AG08396 (cell line): ENCODE measurements at regions not wholly inside any gene's neighbourhood (a gene's known extent, or its start where the extent isn't known, plus 50 kb on each side); places are given as distances from the start of the nearest gene placed in this dataset.
"Not testable (repeated sequence)": the region's sequence is repeated elsewhere in the genome, so short reads cannot be mapped to it uniquely, and the experiment has no call there.

Experiments
- DNase-seq: peaks from one replicate; pipeline ENCODE4 v3.0.0; 2012; ENCODE audit warnings: low spot score, mixed read lengths

DNA sequence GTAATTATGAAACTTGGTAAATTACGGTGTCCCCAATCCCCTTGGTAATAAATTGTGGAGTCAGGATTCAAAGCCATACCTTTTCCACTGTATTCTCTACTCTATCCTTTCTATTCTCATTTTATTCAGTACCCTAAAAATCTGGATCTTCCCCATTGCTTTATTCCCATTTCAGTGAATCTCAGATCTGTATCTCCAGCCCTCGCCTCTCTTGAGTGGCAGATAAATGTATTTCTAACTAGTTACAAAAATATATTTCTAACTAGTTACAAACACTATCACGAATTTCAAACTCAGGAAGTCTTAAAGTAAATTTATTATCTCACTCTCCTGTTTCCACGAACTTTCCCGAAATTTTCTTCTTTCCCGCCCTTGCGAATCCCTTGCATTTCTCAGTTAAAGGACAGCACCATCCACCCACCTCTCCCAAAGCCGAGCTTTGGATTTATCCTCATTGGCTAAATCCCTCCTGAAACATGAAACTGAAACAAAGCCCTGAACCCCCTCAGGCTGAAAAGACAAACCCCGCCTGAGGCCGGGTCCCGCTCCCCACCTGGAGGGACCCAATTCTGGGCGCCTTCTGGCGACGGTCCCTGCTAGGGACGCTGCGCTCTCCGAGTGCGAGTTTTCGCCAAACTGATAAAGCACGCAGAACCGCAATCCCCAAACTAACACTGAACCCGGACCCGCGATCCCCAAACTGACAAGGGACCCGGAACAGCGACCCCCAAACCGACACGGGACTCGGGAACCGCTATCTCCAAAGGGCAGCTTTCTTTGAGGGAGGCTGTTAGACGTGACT, 164.3 kb upstream of the PABPC3 start:
- no peak for DNase-seq

DNA sequence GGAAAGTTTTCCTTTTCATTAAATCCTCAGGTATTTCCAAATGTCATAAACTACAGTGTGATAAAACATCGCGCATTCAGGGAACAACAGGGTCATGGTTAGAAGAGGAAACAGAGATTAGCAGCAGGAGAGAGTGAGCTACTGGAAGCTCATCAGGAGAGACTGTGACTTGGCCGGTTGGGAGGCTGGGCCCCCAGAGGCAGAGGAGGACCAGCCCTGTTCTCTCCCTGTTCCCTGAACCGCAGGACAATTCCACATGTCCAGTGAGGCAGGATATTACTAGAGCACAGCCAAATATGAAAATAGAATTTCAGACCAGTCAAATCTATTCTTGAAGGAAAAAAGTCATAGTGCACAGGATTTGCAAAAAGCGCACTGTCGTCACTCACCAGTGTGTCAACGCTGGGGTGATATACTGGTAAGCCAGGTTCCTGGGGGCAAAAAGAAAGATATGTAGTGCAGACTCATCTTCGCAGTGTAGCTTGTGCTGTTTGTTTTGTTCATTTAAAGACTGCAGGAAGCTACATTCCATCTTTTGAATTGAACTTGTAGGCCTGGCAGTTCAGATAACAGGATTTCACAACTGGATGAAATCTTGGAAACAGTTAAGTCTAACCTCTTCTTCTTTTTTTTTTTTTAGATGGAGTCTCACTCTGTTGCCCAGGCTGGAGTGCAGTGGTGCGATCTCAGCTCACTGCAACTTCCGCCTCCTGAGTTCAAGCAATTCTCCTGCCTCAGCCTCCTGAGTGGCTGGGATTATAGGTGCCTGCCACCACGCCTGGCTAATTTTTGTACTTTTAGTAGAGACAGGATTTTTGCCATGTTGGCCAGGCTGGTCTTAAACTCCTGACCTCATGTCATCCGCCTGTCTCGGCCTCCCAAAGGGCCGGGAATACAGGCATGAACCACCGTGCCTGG, 162.6 kb upstream of the PABPC3 start:
- DNase-seq, result not testable (repeated sequence)

DNA sequence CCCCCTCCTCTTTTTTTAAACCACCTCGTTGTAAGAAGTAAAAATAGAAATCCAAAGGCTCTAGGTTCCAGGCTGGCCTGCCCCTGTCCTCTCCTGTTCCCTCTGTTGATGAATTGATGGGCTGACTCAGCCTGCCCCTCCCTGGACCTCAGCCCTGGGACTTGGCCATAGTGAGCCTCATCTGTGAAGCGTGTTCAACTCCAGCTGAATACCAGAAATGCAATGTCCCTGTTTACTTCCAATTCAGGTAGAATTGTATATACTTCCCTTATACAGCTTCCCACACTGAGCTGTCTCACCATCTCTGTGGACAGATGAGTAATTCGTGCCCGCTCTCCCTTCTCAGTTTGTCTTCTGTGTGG, 161.9 kb upstream of the PABPC3 start:
- not testable (repeated sequence) for DNase-seq

DNA sequence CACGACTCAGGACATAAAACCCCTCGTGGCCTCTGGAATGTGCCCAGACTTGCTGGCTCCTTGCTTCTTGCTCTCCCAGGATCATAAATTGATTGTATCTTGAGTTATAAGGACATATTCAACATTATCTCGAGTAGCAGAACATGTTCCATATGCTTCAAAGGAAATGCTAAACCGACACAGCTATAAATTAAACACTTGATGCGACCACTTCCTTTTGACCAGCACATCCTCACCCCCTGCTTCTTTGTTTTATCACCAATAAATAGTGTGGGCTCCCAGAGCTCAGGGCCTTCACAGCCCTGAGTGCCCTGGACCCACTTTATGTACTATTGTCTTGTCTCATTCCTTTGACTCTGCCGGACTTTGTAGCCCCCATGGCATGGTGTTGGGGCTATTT, 157.0 kb upstream of the PABPC3 start:
- DNase-seq, result no peak

DNA sequence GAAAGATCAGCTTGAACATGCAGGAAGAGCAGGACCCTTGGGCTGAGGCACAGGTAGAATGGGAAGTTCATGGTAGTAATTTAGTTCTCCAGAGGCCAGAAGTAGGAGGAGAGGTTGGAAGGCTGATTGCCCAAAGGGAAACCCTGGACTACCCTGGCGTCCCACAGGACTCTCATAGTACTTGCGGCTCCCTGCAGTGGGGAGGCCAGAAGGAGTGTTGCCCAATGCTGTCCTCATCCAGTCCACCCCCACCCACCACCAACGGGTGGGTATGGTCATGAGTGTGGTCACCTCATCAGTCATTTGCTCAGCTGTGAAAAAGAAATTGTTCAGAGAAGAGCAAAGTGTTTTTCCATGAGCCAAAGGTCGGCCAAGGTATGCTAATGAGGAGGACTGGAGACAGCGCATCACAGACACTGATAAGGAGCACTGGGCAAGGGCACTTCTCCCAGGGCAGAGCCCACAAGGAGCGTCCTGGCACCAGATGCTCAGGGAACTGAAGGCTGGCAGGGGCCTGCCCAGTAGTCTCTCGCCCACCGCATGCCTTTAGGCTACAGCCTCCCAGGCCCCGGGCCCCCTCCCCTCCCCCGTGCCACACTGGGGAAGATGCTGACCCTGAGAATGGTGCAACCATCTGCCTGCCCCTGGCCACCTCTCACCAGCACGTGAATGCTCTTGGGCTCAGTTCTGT, 154.8 kb upstream of the PABPC3 start:
- not testable (repeated sequence) for DNase-seq

DNA sequence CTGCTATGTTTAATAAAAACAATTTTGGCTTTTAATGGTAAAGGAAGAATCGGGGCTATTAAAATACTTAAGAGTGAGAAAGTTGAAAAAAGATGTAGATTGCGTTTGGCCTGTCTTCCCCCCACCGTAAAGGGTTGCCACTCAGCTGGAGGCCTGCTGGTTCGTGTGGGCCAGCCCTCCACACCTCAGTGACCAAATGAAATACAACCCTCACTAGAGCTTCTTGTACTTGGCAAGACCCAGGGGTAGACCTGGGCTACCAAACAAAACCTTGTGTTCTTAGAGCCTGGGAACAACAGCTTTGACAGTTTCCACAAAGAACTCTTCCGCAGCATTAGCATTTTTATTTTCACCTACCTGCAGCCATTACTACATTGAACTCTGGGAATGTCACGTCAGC, 152.8 kb upstream of the PABPC3 start:
- no peak for DNase-seq

DNA sequence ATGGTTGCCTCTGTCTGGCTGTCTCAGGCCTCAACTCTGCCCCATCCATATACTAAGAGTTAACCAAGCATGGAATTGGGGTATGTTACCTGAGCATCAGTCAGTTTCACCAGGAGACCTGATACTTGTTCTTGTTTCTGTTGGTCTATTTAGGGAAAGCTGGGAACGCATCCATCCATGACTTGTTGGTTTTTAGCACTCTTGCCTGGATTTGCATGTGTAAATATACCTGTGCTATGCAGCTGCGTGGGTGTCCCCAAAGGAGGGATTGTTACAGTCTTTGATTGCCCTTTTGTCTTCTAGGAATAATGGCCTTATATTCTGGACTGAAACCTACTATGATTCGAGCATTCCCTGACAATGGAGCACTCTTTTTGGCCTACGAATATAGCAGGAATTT, 151.9 kb upstream of the PABPC3 start:
- DNase-seq, result not testable (repeated sequence)

DNA sequence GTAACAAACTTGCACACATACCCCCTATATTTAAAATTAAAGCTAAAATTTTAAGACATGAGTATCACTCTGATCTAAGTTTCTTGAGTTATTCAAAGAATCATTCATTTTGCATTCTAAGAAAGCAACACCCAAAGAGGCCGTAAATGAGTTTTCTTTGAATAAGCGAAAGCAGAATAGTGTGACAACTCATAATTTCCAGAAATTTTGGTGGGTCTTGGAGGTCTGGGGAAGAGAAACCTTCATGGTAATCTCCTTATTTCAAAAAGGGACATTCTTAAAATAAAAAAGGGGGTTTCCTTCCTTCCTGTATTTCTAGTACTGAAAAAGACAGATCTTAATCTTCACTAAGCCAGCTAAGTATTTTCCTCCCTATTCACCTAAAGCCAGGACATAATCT, 147.0 kb upstream of the PABPC3 start:
- not testable (repeated sequence) for DNase-seq

DNA sequence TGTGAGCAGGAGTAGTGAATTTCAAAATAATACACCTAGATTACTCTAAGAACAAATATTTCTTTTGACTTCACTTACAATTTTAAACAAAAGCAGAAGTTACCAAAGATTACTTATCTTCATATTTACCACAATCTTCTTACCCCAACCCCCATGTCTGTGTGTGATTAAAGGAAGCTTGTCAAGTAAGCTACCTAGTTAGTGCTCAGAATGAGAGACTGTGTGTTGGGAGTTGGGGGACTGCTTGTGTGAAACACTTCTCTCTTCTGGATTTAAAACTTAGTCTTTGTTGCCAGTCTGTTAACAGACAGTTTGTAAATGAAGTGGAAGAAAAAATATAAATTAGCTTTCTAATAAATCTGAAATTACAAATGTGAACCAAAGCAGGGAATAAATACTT, 145.3 kb upstream of the PABPC3 start:
- not testable (repeated sequence) for DNase-seq

DNA sequence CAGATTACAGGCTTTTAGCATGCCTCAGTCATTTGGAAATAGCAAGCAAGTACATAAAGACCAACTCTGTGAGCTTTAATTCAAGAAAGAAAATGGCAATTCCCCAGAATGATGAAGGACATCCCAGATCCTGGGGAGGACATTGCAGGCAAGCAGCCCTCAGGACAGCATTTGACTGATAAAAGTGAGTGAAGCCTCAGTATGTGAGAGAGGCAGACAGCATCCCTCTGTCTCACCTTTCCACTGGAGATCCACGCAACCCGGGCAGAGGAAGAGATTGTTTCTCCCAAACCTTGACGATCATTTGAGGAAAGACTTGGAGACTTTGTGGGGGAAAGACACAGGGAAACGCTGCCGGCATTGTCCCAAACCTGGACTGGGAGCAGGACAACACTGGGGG, 128.0 kb upstream of the PABPC3 start:
- not testable (repeated sequence) for DNase-seq

DNA sequence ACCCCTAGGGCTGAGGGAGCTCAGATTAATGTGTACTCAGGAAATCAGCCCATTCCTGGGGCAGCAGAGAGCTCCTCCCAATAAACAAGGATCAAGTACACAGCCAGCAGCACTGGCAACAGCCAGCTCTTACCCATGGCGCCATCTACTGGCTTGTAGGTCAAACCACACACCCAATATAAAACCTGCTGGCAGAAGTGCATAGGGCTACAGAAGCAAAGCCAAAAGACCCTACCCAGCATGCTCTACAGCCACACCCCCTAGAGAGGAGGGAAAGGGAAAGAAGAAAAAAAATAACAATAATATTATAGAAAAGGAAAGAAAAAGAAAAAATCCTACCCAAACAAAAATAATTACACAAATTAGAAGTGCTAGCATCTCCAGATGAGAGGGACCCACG, 127.5 kb upstream of the PABPC3 start:
- not testable (repeated sequence) for DNase-seq

DNA sequence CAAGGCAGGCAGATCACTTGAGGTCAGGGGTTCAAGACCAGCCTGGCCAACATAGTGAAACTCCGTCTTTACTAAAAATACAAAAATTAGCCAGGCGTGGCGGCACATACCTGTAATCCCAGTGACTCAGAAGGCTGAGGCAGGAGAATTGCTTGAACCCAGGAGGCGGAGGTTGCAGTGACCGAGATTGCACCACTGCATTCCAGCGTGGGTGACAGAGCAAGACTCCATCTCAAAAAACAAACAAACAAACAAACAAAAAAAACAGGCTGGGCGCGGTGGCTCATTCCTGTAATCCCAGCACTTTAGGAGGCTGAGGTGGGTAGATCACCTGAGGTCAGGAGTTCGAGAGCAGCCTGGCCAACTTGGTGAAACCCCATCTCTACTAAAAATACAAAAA, 122.8 kb upstream of the PABPC3 start:
- not testable (repeated sequence) for DNase-seq

DNA sequence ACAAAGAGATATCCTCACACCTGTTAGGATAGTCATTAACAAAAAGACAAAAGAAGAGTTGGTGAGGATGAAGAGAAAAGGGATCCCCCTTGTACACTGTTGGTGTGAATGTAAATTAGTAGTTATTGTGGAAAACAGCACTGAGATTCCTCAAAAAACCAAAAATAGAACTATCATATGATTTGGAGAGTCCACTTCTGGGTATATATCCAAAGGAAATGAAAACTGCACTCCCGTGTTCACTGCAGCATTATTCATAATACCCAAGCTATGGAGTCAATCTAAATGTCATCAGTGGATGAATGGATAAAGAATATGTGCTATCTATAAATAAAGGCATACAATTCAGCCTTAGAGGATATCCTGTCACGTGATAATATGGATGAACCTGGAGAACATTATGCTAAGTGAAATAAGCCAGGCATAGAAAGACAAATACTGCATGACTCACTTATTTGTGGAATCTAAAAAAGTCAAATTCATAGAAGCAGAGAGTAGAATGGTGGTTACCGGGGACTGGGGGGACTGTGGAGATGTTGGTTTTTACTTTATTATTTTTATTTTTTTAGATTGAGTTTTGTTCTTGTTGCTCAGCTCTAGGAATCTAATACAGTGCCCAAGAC, 114.6 kb upstream of the PABPC3 start:
- not testable (repeated sequence) for DNase-seq

DNA sequence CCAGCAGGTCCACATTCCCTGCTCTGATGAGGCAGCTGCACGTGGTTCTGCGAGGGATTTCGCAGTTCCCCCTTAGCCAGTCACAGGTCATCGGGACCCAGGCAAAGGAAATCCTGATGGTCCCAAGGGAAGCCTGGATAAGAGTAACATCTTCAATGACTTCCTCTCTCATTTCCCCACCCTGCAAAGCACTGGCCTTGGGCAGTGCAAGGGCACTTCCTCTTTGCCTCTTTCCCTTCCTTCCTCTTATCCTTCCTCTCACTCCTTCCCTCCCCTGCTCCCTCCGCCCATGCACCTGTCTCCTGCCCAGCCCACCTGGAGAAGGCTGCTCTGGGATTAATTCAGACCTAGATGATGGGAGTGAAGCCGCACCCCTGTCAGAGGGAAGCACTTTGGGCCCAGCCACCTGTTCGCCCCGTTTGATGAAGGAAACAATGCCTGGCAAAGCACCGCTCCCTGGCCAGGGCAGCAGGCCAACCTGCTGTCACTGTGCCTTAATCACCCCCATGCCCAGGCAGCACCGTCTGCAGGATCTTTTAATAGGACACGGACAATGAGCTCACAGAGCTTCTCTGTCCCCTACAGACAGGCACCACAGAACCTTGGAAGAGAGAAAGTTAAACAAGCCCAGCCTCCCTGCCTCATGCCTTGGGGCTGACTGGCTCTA, 113.5 kb upstream of the PABPC3 start:
- no peak for DNase-seq

DNA sequence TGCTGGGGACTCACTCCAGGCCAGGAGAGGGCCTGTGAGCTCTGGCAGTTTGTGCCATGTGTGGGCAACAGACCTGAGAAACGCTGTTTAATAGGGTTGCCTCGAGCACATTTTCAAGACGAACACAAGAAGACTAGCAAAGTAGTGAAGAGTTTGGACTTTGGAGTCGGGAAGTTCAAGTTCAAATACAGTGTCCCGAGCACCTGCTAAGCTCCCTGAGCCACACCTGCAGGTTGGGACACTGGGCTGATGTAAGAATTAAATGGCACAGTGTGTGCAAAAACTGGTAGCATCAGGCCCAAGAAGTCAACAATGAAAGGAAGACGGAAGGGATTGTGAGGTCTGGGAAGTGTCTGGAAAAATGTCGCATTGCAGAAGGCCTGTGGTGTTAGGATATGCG, 112.8 kb upstream of the PABPC3 start:
- no peak for DNase-seq

DNA sequence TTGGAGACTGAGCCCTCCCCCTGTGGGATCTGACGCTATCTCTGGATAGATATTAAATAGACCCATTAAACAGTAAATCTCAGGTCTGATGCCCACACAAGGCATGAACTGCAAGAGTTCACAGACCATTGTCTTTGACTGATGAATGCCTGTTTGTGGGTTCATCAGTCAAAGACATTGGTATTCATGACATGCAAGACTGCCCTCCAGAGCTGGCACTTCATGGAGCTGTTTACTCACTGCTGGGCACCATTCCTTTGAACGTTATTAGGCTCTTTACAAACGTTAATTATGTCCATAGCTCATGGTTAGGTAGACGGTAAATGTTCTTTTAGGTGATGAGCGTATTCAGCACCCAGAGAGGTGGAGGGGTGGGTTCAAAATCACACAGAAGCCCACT, 111.8 kb upstream of the PABPC3 start:
- no peak for DNase-seq

DNA sequence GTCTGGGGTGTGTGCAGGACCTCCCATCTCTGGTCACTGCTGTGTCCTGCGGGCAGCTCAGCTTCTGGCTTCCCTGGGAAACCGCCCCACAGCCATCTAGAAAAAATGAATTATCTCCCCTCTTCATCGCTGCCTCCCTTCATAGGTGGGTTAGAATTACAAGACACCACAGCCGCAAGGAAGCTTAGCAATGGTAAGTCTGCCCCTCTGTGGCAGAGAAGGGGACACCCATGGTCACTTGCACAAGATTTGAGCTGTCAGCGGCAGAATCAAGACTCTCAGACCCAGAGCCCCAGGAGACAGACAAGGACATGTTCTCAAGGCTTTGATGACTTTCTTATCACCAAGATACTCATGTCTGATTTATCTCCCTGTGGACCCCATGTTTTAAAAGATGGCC, 110.8 kb upstream of the PABPC3 start:
- no peak for DNase-seq

DNA sequence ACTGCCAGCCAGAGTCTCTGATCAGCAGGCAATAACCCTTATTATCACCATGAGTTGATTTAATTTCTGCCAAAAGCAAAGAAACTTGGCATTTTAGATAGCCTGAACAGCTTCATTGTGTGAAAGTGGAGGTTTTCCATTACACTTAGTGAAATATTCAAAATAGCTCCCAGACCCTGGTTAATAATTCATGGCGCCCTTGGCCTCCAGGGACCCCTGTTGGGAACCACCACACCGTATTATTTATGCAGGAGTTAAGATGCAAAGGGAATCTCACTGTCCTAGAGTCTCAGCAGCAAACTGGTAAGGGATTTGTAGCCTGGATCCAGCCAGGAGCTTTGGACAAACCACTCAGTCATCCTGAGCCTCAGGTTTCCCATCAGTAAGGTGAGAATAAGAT, 110.0 kb upstream of the PABPC3 start:
- no peak for DNase-seq

DNA sequence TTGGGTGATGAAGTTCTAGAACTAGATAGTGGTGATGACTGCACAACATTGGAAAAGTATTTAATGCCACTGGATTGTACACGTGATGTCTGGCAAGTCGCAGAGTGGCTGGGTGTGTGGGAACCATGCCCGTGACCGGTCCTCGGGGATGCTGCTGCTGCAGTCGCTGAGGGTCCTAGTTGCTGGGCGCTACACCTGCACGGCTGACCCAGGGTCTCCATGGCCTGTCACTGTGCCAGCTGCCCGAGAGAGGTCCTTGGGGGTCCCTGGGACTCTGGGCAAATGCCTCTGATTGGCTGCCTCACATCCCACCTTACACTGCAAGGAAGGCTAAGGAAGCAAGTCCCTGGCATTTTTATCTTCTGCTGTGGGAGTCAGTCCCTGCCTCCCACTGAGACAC, 109.1 kb upstream of the PABPC3 start:
- no peak for DNase-seq

DNA sequence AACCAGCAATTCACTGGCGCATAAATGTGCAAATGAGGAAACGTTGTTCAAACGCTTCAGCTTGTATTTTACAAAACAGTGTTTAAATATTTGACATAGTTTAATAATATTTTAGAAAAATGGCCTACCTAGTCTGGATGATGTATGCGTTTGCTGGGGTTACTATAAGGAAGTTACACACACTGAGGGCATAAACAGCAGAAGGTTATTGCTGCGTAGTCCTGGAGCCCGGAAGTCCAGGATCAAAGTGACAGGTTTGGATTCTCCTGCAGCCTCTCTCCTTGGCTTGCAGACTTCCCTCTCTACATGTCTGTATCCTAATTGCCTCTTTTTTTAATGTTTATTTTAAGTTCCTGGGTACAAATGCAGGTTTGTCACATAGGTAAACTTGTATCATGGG, 106.0 kb upstream of the PABPC3 start:
- not testable (repeated sequence) for DNase-seq

DNA sequence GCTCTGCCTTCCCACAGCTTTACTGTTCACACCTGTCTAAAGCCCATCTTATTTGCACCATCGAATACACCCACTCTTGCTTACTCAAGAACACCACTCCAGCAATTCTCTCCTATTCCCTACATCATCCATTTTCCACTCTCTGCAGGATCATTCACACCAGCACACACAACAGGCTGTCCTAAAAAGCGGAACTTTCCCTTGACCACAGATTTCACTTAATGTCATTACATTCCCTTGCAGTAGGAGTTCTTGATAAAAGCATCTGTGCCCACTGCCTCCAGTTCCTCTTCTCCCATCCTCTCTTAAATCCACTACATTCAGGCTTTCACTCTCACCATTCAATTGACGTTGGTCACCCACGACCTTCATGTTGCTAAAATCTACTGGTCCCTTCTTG, 103.0 kb upstream of the PABPC3 start:
- DNase-seq, result not testable (repeated sequence)
